T1000 (cell line): ENCODE measurements at regions not wholly inside any gene's neighbourhood (a gene's known extent, or its start where the extent isn't known, plus 50 kb on each side); places are given as distances from the start of the nearest gene placed in this dataset.

Source experiments
- DNase-seq: peaks from one replicate; lab custom pipeline; 2025; ENCODE audit warnings: mixed read lengths; lab: John Stamatoyannopoulos, UW

GRCh38 chr17:73983621-73984400 is 219.7 kb upstream of the RPL38 start:
- no peak for DNase-seq

GRCh38 chr17:73984941-73985340 is 218.5 kb upstream of the RPL38 start:
- DNase-seq = no peak

- no peak for DNase-seq
These were observed 217.9 kb upstream of the RPL38 start for GRCh38 chr17:73985466-73986015.

GRCh38 chr17:73986641-73987177 is 216.8 kb upstream of the RPL38 start:
- no peak for DNase-seq

GRCh38 chr17:73987395-73987794 is 216.1 kb upstream of the RPL38 start:
- DNase-seq = no peak

GRCh38 chr17:73987845-73988509 is 215.5 kb upstream of the RPL38 start:
- DNase-seq = no peak

GRCh38 chr17:73989671-73990070 is 213.8 kb upstream of the RPL38 start:
- DNase-seq = no peak

GRCh38 chr17:73990290-73990689 is 213.2 kb upstream of the RPL38 start:
- no peak for DNase-seq

GRCh38 chr17:73991260-73991659 is 212.2 kb upstream of the RPL38 start:
- DNase-seq = no peak

GRCh38 chr17:73994946-73995345 is 208.5 kb upstream of the RPL38 start:
- DNase-seq = no peak

GRCh38 chr17:73997059-73997458 is 206.4 kb upstream of the RPL38 start:
- no peak for DNase-seq

GRCh38 chr17:73998249-73998648 is 205.2 kb upstream of the RPL38 start:
- DNase-seq = no peak

- no peak for DNase-seq
These were observed 204.5 kb upstream of the RPL38 start for GRCh38 chr17:73998653-73999645.

GRCh38 chr17:74001145-74001544 is 202.3 kb upstream of the RPL38 start:
- no peak for DNase-seq

GRCh38 chr17:74002241-74002640 is 201.2 kb upstream of the RPL38 start:
- no peak for DNase-seq

- DNase-seq = no peak
These were observed 199.4 kb upstream of the RPL38 start for GRCh38 chr17:74004056-74004455.

GRCh38 chr17:74005790-74006189 is 197.7 kb upstream of the RPL38 start:
- DNase-seq = no peak

- DNase-seq = no peak
These were observed 197.1 kb upstream of the RPL38 start for GRCh38 chr17:74006371-74006770.

GRCh38 chr17:74008196-74008595 is 195.3 kb upstream of the RPL38 start:
- DNase-seq = no peak

- DNase-seq = no peak
These were observed 194.3 kb upstream of the RPL38 start for GRCh38 chr17:74009056-74009625.

- no peak for DNase-seq
These were observed 192.6 kb upstream of the RPL38 start for GRCh38 chr17:74010903-74011302.
